Activated CD4-positive, alpha-beta T cell treated with anti-CD3 and anti-CD28 coated beads, Interleukin-2, Interleukin-4, amounts not matched to agents 100 ng/mL and 50 ng/mL, durations not matched to agents 16 hours and 8 hours (primary cell): ENCODE measurements at regions not wholly inside any gene's neighbourhood (a gene's known extent, or its start where the extent isn't known, plus 50 kb on each side); places are given as distances from the start of the nearest gene placed in this dataset.

Source experiments
- DNase-seq: peaks from one replicate; pipeline ENCODE4 v3.0.0-alpha.2; 2020; ENCODE audit warnings: low spot score

- no peak for DNase-seq
These were observed 681.3 kb downstream of the CPS1 start for GRCh38 chr2:211237586-211238275.

- no peak for DNase-seq
These were observed 685.5 kb downstream of the CPS1 start for GRCh38 chr2:211241891-211242290.

GRCh38 chr2:211247751-211248150 lies 691.4 kb downstream of the CPS1 start:
- DNase-seq, result no peak

- DNase-seq, result no peak
These were observed 692.4 kb downstream of the CPS1 start for GRCh38 chr2:211248841-211249240.

DNA sequence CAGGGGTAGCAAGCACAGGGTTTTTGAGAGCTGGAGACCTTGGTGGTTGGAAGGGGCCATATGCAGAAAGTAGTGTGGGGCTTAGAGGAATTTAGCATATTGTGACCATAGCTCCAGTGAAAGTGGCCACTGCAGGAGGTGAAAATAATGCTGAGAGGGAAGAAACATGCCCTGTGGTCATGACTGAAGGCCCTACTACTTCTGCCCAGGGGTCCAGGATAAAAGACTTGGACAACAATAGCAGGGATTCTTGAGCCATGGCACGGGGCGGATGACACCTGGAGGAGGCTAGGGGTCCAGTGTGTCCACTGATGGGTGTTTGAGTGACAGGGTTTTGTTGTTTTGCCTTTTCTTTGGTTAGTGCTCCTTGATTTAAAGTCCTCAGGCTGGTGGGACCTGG lies 694.6 kb downstream of the CPS1 start:
- DNase-seq, result no peak

DNA sequence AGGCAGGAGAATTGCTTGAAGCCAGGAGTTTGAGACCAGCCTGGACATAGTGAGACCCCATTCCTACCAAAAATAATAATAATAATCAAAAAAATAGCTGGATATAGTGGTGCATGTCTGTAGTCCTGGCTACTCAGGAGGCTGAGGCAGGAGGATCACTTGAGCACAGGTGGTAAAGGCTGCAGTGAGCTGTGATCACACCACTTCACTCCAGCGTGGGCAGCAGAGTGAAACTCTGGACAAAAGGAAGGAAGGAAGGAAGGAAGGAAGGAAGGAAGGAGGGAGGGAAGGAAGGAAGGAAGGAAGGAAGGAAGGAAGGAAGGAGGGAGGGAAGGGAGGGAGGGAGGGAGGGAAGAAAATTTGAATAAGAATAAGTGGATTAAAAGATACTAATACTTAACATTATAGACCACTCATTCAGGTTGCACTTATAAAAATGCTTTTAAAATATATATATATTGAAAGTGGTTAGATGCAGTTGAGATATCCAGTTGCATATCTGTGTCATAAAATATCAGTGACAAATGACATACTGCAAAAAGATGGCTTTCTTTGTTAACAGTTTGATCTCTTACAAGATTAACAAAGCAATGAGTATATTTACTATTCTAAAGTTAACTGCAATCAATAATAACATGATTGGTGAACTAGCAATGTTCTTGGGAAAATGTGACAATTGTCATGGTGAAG lies 702.4 kb downstream of the CPS1 start:
- no peak for DNase-seq

DNA sequence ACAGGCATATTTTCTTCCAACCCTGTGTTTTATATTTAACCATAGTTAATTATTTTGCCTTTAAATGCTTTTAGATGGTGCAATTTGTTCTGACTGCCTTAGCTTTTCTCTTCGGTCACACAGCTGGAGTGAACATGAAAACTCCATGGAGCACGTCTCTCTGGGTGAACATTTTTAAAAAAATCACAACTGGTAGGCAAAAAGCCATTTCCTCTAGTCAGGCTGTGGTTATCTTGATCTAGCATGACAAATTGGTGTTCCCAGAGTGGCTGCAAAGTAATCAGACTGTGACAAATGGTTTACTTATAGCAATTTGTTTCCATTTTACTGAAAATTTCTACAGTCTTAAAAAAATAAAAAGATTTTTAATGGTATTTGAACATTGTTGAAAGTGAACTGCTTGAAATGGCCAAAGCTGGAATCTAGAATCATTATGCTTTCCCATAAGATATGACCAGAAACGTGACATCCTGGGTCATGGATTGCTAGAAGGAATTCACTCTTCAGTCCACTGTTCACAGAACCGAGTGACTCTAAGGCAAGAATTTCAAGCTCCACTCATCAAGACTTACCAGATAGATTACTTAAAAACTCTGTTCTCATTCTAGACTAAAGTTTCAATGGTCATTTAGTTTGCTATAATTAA lies 703.6 kb downstream of the CPS1 start:
- DNase-seq, result no peak

DNA sequence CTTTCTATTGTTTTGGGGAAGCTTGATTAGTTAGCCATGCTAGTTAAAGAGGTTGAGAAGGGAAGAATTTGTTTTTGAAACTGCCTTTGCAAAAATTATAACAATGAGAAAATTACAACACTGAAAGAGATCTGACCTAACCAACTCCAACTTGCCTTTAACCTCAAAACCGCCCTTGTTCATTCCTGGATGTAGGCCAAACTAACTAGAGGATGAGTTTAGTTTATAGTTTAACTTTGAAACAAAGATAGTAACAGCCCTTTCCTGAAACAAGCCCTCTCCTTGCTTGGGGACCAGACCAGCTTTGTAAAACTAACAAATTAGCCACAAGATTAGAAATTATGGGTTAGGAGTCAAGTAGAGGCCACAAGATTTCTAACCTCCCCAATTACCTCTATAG lies 713.9 kb downstream of the CPS1 start:
- DNase-seq, result no peak

GRCh38 chr2:211281430-211282073 lies 725.2 kb downstream of the CPS1 start:
- DNase-seq, result no peak

DNA sequence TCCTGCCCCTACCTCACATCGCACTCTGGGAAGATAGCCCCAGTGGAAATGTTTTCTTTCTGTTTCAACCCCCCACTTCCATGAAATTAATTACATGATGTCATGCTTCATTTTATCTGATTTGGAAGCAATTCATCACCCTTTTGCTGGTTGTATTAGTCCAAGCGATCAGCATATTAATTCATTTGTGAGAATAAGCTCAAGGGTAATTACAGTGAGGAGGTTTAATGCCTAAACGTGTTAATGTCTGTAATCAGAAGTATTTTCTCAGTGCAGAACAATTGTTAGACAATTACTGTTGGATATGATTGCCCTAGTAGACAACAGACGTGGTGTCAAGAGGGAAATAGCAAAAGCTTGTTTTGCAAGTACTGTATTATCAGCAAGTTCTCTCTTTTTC lies 746.3 kb downstream of the CPS1 start:
- DNase-seq, result no peak

- DNase-seq, result no peak
These were observed 750.5 kb downstream of the CPS1 start for GRCh38 chr2:211306929-211307328.
